HG02852 (cell line): ENCODE measurements at regions not wholly inside any gene's neighbourhood (a gene's known extent, or its start where the extent isn't known, plus 50 kb on each side); places are given as distances from the start of the nearest gene placed in this dataset.
"Not testable (repeated sequence)": the region's sequence is repeated elsewhere in the genome, so short reads cannot be mapped to it uniquely, and the experiment has no call there.

Experiments
- ATAC-seq: cut with Tn5 transposase; IDR thresholded peaks from one replicate; pipeline ENCODE4 v1.9.1; 2021; ENCODE audit warnings: mild to moderate bottlenecking, moderate library complexity; ENCODE audit not compliant: unreplicated experiment

GRCh38 chr20:53891306-53891894 is 179.0 kb downstream of the BCAS1 start:
- no peak for ATAC-seq

DNA sequence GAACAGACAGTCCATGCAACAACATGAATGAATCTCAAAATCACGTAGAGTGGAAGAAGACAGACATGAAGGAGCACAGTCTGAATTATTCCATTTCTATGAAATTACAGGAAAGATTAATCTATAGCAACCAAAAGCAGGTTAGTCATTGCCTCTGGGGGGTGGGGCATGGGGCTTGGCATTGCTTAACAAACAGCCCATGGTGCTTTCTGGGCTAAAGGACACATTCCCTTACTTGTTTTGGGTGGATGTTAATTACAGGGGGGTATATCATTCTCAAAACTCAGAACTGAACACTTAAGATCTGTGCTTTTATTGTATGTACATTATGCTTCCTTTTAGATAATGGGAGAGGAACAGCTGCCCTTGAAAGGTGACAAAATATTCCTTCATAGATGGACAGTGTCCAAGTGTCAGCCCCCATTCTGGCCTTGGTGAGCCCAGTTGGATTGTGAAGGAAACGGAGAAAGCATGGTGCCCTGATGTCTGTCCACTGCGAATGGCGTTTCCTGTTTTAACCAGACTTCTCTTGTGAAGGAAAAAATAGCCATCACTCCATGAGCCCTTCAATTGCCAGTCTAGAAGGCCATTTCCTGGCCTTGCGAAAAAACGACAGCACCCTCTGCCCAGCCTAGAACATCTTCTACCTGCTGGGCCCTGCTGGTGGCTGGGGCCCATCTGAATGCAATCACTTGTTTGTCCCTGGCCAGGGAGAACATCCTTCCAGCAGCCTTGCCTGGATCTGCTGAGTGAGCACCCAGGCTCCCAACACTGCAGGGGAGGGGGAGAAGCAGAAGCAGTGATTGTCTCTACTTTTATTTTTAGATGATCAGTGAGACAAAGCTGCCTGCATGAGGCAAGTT is 179.7 kb downstream of the BCAS1 start:
- no peak for ATAC-seq

DNA sequence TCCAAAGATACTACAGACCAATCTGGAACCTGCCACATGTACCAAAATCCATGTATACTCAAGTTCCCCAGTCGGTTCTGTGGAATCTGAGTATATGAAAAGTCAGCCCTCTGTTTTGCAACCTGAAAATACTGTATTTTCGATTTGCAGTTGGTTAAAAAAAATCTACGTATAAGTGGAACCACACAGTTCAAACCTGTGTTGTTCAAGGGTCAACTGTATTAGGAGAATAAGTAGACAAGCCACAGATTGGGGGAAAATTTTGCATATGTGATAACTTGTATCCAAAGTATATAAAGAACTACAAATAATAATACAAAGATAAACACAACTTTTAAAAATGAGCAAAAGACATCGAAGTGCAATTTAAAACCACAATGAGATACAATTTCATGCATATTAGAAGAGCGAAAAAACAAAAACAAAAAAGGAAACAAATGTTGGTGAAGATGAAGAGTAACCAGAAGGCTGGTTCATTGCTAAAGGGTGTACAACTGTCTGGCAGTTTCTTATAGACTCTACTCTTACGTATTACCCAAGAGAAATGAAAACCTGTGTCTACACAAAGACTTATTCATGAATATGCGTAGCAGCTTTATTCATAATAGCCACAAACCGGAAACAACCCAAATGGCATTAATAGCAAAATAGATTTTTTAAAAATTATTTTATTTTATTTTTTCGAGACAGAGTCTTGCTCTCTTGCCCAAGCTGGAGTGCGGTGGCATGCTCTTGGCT is 180.8 kb downstream of the BCAS1 start:
- no peak for ATAC-seq

- ATAC-seq, result no peak
These were observed 181.4 kb downstream of the BCAS1 start for GRCh38 chr20:53888951-53889350.

GRCh38 chr20:53888510-53888909 is 181.9 kb downstream of the BCAS1 start:
- ATAC-seq, result no peak

GRCh38 chr20:53887973-53888372 is 182.4 kb downstream of the BCAS1 start:
- no peak for ATAC-seq

- ATAC-seq, result no peak
These were observed 185.4 kb downstream of the BCAS1 start for GRCh38 chr20:53884859-53885541.

DNA sequence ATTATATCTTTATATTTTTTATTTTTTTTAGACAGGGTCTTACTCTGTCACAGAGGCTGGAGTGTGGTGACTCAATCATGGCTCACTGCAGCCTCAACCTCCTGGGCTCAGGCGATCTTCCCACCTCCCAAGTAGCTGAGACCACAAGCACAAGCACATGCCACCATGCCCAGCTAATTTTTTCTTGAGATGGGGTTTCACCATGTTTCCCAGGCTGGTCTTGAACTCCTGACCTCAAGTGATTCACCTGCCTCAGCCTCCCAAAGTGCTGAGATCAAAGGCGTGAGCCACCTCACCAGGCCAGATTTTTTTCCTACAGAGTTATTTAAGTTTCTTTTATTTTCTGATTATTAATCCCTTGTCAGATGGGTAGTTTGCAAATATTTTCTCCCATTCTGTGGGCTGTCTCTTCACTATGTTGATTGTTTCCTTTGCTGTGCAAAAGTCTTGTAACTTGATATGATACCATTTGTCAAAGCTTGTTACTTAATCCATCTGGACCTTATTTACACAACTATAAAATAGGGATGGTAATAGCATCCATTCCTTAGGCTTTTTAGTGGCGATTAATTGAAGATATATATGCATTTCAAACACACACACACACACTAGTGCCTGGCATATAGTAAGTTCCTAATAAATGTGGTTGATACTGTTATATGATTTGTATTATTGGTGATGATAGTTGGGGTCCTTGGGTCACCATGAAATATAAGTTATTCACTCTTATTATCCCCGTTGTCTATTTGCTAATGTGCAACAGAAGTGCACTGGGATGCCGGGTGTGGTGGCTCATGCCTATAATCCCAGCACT is 187.1 kb downstream of the BCAS1 start:
- ATAC-seq, result no peak

- ATAC-seq, result not testable (repeated sequence)
These were observed 187.9 kb downstream of the BCAS1 start for GRCh38 chr20:53882438-53882986.

- no peak for ATAC-seq
These were observed 189.0 kb downstream of the BCAS1 start for GRCh38 chr20:53881362-53881761.

DNA sequence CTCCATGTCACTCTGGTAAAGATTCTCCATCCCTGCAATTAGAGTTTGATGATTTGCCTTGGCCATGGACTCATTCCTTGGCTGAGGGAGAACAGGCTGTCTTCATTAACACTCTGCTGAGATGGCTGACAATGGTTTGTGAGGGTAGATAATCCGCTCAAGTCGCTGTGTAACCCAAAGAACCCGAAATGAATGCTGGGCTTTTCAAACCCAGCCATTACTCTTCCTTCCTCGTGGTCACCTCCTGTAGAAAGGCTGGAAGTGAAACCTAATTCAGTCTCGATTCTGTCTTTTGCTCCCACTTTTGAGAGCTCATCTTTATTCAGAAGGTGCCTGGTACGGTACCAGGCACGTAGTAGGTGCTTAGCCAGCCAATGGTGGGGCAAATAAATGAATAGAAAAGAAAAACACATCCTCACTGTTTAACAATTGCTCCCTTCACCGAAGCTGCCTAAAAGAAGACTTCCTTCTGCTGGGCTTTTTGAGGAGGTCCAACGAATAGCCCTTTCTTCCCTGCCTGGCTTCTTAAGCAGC is 190.2 kb downstream of the BCAS1 start:
- ATAC-seq, result no peak

DNA sequence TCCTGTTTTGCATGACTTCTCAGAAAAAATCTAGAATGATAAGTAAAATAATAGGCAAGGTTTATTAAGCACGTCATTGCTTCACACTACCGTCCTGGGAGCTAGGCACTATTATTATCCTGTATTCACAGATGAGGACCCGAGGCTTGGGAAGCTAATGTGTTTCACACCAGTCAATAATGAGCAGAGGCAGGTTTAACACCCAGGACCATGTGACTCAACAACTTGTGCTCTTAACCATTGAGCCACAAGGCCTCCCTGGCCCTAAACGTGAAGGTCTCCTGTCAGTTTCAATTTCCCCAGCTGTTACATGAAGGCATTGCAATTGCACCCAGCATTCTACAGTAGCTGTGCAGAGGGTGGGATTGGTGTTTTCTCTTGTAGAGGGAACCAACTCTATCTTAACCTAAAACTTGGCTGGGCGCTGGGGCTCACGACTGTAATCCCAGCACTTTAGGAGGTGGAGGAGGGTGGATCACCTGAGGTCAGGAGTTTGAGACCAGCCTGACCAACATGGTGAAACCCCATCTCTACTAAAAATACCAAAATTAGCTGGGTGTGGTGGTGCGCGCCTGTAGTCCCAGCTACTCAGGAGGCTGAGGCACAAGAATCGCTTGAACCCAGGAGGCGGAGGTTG is 191.2 kb downstream of the BCAS1 start:
- ATAC-seq, result no peak

DNA sequence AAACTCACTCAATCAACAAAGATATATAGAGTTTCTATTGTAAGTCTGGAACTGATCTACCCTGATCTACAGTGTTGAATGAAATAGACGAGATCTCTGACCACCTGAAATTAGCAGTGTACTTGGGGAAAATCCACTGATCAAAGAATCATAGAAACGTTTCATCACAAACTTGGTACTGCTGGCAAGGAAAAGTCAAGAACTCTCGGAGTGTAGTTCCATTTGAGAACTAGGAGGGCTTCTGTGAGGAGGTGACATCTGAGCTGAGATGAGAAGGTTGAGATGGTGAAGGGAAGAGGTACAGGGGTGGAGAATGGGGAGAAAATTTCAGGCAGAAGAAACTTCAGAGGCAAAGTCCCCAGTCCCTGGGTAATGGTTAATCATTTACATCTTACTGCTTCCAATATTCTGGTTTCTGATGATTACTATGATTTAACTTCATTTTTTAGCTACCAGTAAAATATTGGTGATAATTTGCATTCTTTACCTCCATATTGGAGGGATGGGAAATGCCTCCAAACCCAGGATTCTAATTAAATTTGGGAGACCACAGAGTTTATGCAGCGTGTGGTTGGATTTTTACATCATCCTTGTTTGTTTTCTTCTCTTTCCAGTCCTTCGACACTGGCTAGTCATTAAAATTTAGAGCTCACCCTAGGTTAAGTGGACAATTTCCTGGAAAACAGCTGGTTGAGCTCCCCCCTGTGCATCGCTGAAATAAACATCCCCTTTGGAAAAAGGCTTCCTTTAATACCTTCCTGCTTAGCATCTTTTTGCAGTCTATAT is 191.9 kb downstream of the BCAS1 start:
- no peak for ATAC-seq

DNA sequence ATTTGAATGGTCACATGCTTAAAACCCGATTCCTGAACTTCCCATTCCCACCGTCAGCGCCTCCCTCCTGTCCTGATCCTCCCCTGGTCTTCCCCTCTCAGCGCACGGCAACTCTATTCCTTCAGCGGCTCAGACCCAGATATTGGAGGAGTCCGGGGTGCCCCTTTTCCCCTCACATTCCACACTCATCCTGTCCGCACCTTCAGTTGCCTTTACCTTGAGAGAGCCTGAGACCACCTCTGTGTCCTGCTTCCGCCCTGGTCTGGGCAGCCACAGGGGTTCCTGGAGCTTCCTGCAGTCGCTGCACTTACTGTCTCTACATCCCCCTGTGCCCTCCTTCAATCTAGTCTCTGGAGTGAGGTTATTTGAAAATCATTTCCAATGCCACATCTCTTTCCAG is 193.4 kb downstream of the BCAS1 start:
- ATAC-seq, result no peak

DNA sequence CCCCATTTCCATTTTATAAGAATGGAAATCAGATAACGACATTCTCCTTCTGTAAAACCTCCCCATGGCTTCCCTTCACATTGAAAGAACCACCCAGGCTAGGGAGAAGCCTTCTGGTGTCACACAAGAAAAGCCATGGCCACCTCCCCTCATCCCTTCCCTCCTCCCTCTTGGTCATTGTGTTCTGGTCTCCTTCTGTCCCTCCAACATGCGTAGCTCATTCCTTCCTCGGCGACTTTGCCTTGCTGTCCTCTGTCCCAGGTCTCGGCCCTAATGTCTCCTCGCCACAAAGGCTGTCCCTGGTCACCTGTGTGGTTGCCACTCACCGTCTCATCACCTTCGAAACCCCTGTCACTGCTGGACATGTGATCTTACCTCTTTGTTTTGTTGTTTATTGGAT is 193.9 kb downstream of the BCAS1 start:
- no peak for ATAC-seq

- ATAC-seq, result no peak
These were observed 194.9 kb downstream of the BCAS1 start for GRCh38 chr20:53875452-53875851.

- ATAC-seq, result no peak
These were observed 195.7 kb downstream of the BCAS1 start for GRCh38 chr20:53874706-53875105.

GRCh38 chr20:53874104-53874503 is 196.3 kb downstream of the BCAS1 start:
- ATAC-seq, result no peak

DNA sequence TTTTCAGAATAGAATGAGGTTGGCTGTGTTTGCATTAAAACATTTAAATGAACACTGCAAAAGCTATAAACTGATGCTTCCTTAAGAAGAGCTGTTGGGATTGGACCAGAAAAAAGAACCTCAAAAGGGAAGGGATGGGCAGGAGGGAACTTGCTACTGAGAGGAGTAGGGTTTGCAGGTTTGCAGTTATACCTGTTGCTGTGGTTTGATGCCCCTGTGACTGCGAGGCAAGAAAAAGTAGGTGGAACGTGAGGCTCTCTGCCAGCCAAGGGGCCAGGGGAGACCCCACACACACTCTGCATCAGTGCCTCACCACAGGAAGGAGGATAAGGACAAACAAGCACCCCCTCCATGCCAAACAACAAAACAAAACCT is 197.2 kb downstream of the BCAS1 start:
- ATAC-seq, result no peak
